Prostate gland (tissue), 2 donors: ENCODE measurements at regions not wholly inside any gene's neighbourhood (a gene's known extent, or its start where the extent isn't known, plus 50 kb on each side); places are given as distances from the start of the nearest gene placed in this dataset.

ENCODE experiments used
- POLR2A ChIP-seq: fragments of 450-650 bp; IDR thresholded peaks from one replicate; pipeline ENCODE4 v1.6.1; 2016; ENCODE audit warnings: antibody characterized with exemption, mild to moderate bottlenecking
- POLR2AphosphoS5 ChIP-seq: sonication (generic); formaldehyde crosslinking; IDR thresholded peaks from one replicate; pipeline ENCODE4 v1.6.1; 2017; ENCODE audit warnings: antibody characterized with exemption
- TF ChIP-seq, protein P1 (sequence below), 4 experiments: fragments of 200-600 bp in 2 of 4; fragments of 450-650 bp in 2 of 4; sonication (generic) in 2 of 4; IDR thresholded peaks; 1 replicate in 3 of 4; 2 replicates in 1 of 4; pipeline ENCODE4 v1.5.1; 2016 to 2019; ENCODE audit warnings: antibody characterized with exemption in 4 of 4, mild to moderate bottlenecking in 2 of 4, moderate library complexity in 2 of 4

DNA sequence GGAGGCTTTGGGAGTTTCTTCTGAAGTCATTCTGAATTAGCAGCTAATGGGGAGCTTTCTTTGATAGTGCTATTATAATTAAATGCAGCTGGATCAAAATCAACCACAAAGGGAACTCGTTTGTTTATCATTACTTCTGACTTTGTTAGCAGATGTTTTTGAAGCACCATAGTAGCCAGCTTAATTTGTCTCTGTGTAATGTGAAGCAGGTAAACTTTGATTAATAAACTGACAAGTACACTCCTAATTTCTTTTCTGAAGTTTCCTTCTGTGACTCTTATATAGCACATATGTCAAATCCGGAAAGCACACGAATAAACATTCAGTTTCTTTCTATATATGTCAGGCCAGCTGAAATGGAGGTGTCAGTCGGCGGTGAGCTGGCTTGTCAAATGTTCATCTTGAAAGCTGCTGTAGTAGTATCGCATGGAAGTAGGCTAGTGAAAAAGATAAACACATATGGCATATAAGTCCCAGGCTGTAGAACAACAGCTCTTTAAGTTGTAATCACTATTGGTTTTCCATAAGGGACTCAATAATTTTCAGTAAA lies 451.9 kb upstream of the ZEB2 start:
- TF ChIP-seq, protein P1, sequence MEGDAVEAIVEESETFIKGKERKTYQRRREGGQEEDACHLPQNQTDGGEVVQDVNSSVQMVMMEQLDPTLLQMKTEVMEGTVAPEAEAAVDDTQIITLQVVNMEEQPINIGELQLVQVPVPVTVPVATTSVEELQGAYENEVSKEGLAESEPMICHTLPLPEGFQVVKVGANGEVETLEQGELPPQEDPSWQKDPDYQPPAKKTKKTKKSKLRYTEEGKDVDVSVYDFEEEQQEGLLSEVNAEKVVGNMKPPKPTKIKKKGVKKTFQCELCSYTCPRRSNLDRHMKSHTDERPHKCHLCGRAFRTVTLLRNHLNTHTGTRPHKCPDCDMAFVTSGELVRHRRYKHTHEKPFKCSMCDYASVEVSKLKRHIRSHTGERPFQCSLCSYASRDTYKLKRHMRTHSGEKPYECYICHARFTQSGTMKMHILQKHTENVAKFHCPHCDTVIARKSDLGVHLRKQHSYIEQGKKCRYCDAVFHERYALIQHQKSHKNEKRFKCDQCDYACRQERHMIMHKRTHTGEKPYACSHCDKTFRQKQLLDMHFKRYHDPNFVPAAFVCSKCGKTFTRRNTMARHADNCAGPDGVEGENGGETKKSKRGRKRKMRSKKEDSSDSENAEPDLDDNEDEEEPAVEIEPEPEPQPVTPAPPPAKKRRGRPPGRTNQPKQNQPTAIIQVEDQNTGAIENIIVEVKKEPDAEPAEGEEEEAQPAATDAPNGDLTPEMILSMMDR (IDR thresholded peaks at IDR 0.05): no peak
- TF ChIP-seq POLR2A: no peak
- no peak for TF ChIP-seq POLR2AphosphoS5
